Kasumi-1 (cell line): ENCODE measurements at regions not wholly inside any gene's neighbourhood (a gene's known extent, or its start where the extent isn't known, plus 50 kb on each side); places are given as distances from the start of the nearest gene placed in this dataset.
"Not testable (repeated sequence)": the region's sequence is repeated elsewhere in the genome, so short reads cannot be mapped to it uniquely, and the experiment has no call there.

Source experiments
- DNase-seq, 2 experiments: peaks; one replicate each; lab custom pipeline; 2025; lab: John Stamatoyannopoulos, UW

- no peak for DNase-seq
Observed at GRCh38 chr3:101950510-101950909, 101.2 kb downstream of the NFKBIZ start.

GRCh38 chr3:101950985-101951733 is 101.8 kb downstream of the NFKBIZ start:
- no peak for DNase-seq

GRCh38 chr3:101954361-101954760 is 105.0 kb downstream of the NFKBIZ start:
- DNase-seq, result no peak

- no peak for DNase-seq
Observed at GRCh38 chr3:101954936-101955335, 105.6 kb downstream of the NFKBIZ start.

- no peak for DNase-seq
Observed at GRCh38 chr3:101962055-101962454, 112.7 kb downstream of the NFKBIZ start.

GRCh38 chr3:101963902-101964362 is 114.6 kb downstream of the NFKBIZ start:
- DNase-seq, result no peak

GRCh38 chr3:101964861-101965260 is 115.5 kb downstream of the NFKBIZ start:
- DNase-seq, result no peak

- no peak for DNase-seq
Observed at GRCh38 chr3:101966226-101966625, 116.9 kb downstream of the NFKBIZ start.

GRCh38 chr3:101970212-101970611 is 120.9 kb downstream of the NFKBIZ start:
- DNase-seq, result no peak

- no peak for DNase-seq
Observed at GRCh38 chr3:101970905-101971304, 121.6 kb downstream of the NFKBIZ start.

GRCh38 chr3:101972430-101973162 is 123.3 kb downstream of the NFKBIZ start:
- DNase-seq, result no peak

- DNase-seq, result no peak
Observed at GRCh38 chr3:101973163-101973505, 123.8 kb downstream of the NFKBIZ start.

GRCh38 chr3:101975415-101975814 is 126.1 kb downstream of the NFKBIZ start:
- DNase-seq, result not testable (repeated sequence)

GRCh38 chr3:101976473-101976872 is 127.2 kb downstream of the NFKBIZ start:
- DNase-seq, result no peak

GRCh38 chr3:101978348-101978747 is 129.0 kb downstream of the NFKBIZ start:
- DNase-seq, result no peak

- no peak for DNase-seq
Observed at GRCh38 chr3:101979033-101979432, 129.7 kb downstream of the NFKBIZ start.

- DNase-seq, result no peak
Observed at GRCh38 chr3:101984356-101984755, 135.0 kb downstream of the NFKBIZ start.

- no peak for DNase-seq
Observed at GRCh38 chr3:101988596-101988995, 139.3 kb downstream of the NFKBIZ start.

GRCh38 chr3:101989578-101990200 is 140.4 kb downstream of the NFKBIZ start:
- DNase-seq, result no peak

- no peak for DNase-seq
Observed at GRCh38 chr3:101992863-101993262, 143.5 kb downstream of the NFKBIZ start.

- DNase-seq, result no peak
Observed at GRCh38 chr3:101994386-101994785, 145.1 kb downstream of the NFKBIZ start.

GRCh38 chr3:101995371-101996046 is 146.2 kb downstream of the NFKBIZ start:
- DNase-seq, result peak; percentile 35 to 43
